IMR-90 (cell line): ENCODE measurements at regions not wholly inside any gene's neighbourhood (a gene's known extent, or its start where the extent isn't known, plus 50 kb on each side); places are given as distances from the start of the nearest gene placed in this dataset.

Experiments
- ATAC-seq: fragments of 200-7000 bp; cut with Tn5 transposase; 2 replicates; pipeline ENCODE4 v1.9.1; 2020; ENCODE audit warnings: low read depth, mild to moderate bottlenecking, moderate library complexity
- BruUV-seq: library from RNA; stranded (reverse); fragments of 400-500 nt; replicated peaks from 2 replicates; lab custom pipeline; 2021; lab: Mats Ljungman, UMichigan
- CTCF ChIA-PET: fragments of 300-600 bp; formaldehyde crosslinking; extraction: SDS; loops from one replicate; lab custom pipeline; 2021; ENCODE audit warnings: antibody characterized with exemption; lab: Yijun Ruan, JAX
- POLR2A ChIA-PET: fragments of 300-600 bp; sonication (Branson Sonifier 250); formaldehyde crosslinking; loops from one replicate; lab custom pipeline; 2022; ENCODE audit warnings: antibody characterized with exemption; ENCODE audit not compliant: unreplicated experiment; lab: Charles Lee
- DNase-seq: peaks from one replicate; pipeline ENCODE4 v3.0.0; 2013
- H2AFZ ChIP-seq: replicated peaks from 2 replicates; pipeline ENCODE3; 2013; ENCODE audit warnings: low read length, mild to moderate bottlenecking; ENCODE audit not compliant: poor library complexity
- H2AK5ac ChIP-seq: 2 replicates; pipeline ENCODE4 v1.6.1; 2013; ENCODE audit warnings: low read depth, low read length, inconsistent platforms
- H2AK9ac ChIP-seq: replicated peaks from 2 replicates; pipeline ENCODE3; 2013; ENCODE audit warnings: mild to moderate bottlenecking, low read depth, low read length, moderate library complexity; ENCODE audit not compliant: poor library complexity
- H2BK120ac ChIP-seq: 2 replicates; pipeline ENCODE4 v1.6.1; 2013; ENCODE audit warnings: low read depth, low read length, inconsistent platforms
- H2BK15ac ChIP-seq: 3 replicates; pipeline ENCODE4 v1.6.1; 2013; ENCODE audit warnings: low read depth, low read length, inconsistent platforms
- H2BK20ac ChIP-seq: 2 replicates; pipeline ENCODE4 v1.6.1; 2013; ENCODE audit warnings: low read depth, mild to moderate bottlenecking, inconsistent platforms, low read length, moderate library complexity
- H2BK5ac ChIP-seq: 2 replicates; pipeline ENCODE4 v1.6.1; 2013; ENCODE audit warnings: mild to moderate bottlenecking, low read depth, low read length, inconsistent platforms; ENCODE audit not compliant: poor library complexity, severe bottlenecking
- H3K14ac ChIP-seq: replicated peaks from 2 replicates; pipeline ENCODE4 v1.6.1; 2013; ENCODE audit warnings: low read depth, low read length, inconsistent platforms
- H3K18ac ChIP-seq: 2 replicates; pipeline ENCODE4 v1.6.1; 2013; ENCODE audit warnings: low read depth, low read length, control low read depth
- H3K23ac ChIP-seq: 2 replicates; pipeline ENCODE4 v1.6.1; 2013; ENCODE audit warnings: low read depth, low read length, inconsistent platforms
- H3K27ac ChIP-seq: 2 replicates; pipeline ENCODE4 v1.5.1; 2013; ENCODE audit warnings: mild to moderate bottlenecking, control low read depth, low read length; ENCODE audit not compliant: insufficient read depth
- H3K27me3 ChIP-seq: 2 replicates; pipeline ENCODE4 v1.6.1; 2013; ENCODE audit warnings: low read length; ENCODE audit not compliant: control insufficient read depth, insufficient read depth
- H3K36me3 ChIP-seq: 2 replicates; pipeline ENCODE4 v1.6.1; 2013; ENCODE audit warnings: low read length, mixed read lengths; ENCODE audit not compliant: control insufficient read depth, insufficient read depth
- H3K4ac ChIP-seq: 2 replicates; pipeline ENCODE4 v1.6.1; 2013; ENCODE audit warnings: low read depth, low read length, inconsistent platforms
- H3K4me1 ChIP-seq: 2 replicates; pipeline ENCODE4 v1.6.1; 2013; ENCODE audit warnings: low read length, mixed read lengths; ENCODE audit not compliant: control insufficient read depth, insufficient read depth
- H3K4me2 ChIP-seq: 2 replicates; pipeline ENCODE4 v1.6.1; 2013; ENCODE audit warnings: low read depth, mild to moderate bottlenecking, control low read depth, low read length, moderate library complexity
- H3K4me3 ChIP-seq: 2 replicates; pipeline ENCODE4 v1.5.1; 2013; ENCODE audit warnings: low read depth, mild to moderate bottlenecking, control low read depth, low read length, moderate library complexity; ENCODE audit not compliant: insufficient read depth
- H3K56ac ChIP-seq: 2 replicates; pipeline ENCODE4 v1.6.1; 2013; ENCODE audit warnings: low read length, inconsistent platforms; ENCODE audit not compliant: insufficient read depth; ENCODE audit errors: extremely low read depth
- H3K79me1 ChIP-seq, 2 experiments: 2 replicates each; pipeline ENCODE4 v1.6.1; 2013; ENCODE audit warnings: low read length in 2 of 2, inconsistent platforms in 1 of 2, low read depth in 1 of 2
- H3K9ac ChIP-seq: 2 replicates; pipeline ENCODE4 v1.6.1; 2013; ENCODE audit warnings: low read depth, low read length, control low read depth
- H3K9me1 ChIP-seq: 2 replicates; pipeline ENCODE4 v1.6.1; 2013; ENCODE audit warnings: low read length, inconsistent platforms; ENCODE audit not compliant: insufficient read depth
- H3K9me3 ChIP-seq: 2 replicates; pipeline ENCODE4 v1.6.1; 2013; ENCODE audit warnings: low read length; ENCODE audit not compliant: control insufficient read depth, insufficient read depth
- H4K20me1 ChIP-seq: 2 replicates; pipeline ENCODE4 v1.6.1; 2013; ENCODE audit warnings: low read length, inconsistent platforms; ENCODE audit not compliant: insufficient read depth
- H4K5ac ChIP-seq: 2 replicates; pipeline ENCODE4 v1.6.1; 2013; ENCODE audit warnings: mild to moderate bottlenecking, low read depth, low read length, control low read depth
- H4K8ac ChIP-seq, 2 experiments: 2 replicates each; pipeline ENCODE4 v1.6.1; 2013; ENCODE audit warnings: low read depth in 2 of 2, low read length in 2 of 2, control low read depth in 1 of 2, inconsistent platforms in 1 of 2
- H4K91ac ChIP-seq: 2 replicates; pipeline ENCODE4 v1.6.1; 2013; ENCODE audit warnings: low read depth, low read length, inconsistent platforms; ENCODE audit not compliant: insufficient read depth
- BHLHE40 ChIP-seq: fragments of 150-350 bp; IDR thresholded peaks from 2 replicates; pipeline ENCODE4 v1.6.1; 2016; ENCODE audit warnings: mild to moderate bottlenecking, low read depth, low read length
- CEBPB ChIP-seq: IDR thresholded peaks from 2 replicates; pipeline ENCODE4 v1.6.1; 2012; ENCODE audit warnings: low read depth, low read length, improper control_type of control experiment
- CHD1 ChIP-seq: IDR thresholded peaks from 2 replicates; pipeline ENCODE4 v1.6.1; 2012; ENCODE audit warnings: low read depth, low read length, improper control_type of control experiment
- CTCF ChIP-seq: conservative IDR thresholded peaks from 2 replicates; pipeline ENCODE4 v1.5.1; 2012; ENCODE audit warnings: mild to moderate bottlenecking, low read depth, low read length, improper control_type of control experiment
- ELK1 ChIP-seq: fragments of 150-350 bp; IDR thresholded peaks from 2 replicates; pipeline ENCODE4 v1.6.1; 2016; ENCODE audit warnings: low read depth, mild to moderate bottlenecking, low read length, moderate library complexity, borderline replicate concordance
- FOS ChIP-seq: fragments of 150-350 bp; IDR thresholded peaks from 2 replicates; pipeline ENCODE4 v1.6.1; 2016; ENCODE audit warnings: low read depth, low read length
- MAFK ChIP-seq: IDR thresholded peaks from 2 replicates; pipeline ENCODE4 v1.6.1; 2012; ENCODE audit warnings: low read depth, low read length, improper control_type of control experiment
- MAZ ChIP-seq: IDR thresholded peaks from 2 replicates; pipeline ENCODE4 v1.6.1; 2012; ENCODE audit warnings: low read depth, mild to moderate bottlenecking, low read length, improper control_type of control experiment, moderate library complexity, borderline replicate concordance
- MXI1 ChIP-seq: IDR thresholded peaks from 2 replicates; pipeline ENCODE4 v1.6.1; 2012; ENCODE audit warnings: low read depth, mild to moderate bottlenecking, low read length, moderate library complexity, borderline replicate concordance
- NFE2L2 ChIP-seq: fragments of 150-350 bp; IDR thresholded peaks from 2 replicates; pipeline ENCODE4 v1.6.1; 2016; ENCODE audit warnings: low read depth, mild to moderate bottlenecking, low read length
- POLR2A ChIP-seq: IDR thresholded peaks from 2 replicates; pipeline ENCODE4 v1.6.1; 2012; ENCODE audit warnings: mild to moderate bottlenecking, low read depth, low read length
- RAD21 ChIP-seq: IDR thresholded peaks from 2 replicates; pipeline ENCODE4 v1.6.1; 2012; ENCODE audit warnings: low read length, improper control_type of control experiment
- RCOR1 ChIP-seq: IDR thresholded peaks from 2 replicates; pipeline ENCODE4 v1.6.1; 2012; ENCODE audit warnings: mild to moderate bottlenecking, low read length, improper control_type of control experiment; ENCODE audit not compliant: insufficient replicate concordance
- RFX5 ChIP-seq: IDR thresholded peaks from 2 replicates; pipeline ENCODE4 v1.8.0; 2012; ENCODE audit warnings: low read depth, mild to moderate bottlenecking, low read length, moderate library complexity
- SMC3 ChIP-seq: fragments of 150-350 bp; IDR thresholded peaks from 2 replicates; pipeline ENCODE4 v1.6.1; 2016; ENCODE audit warnings: low read depth, mild to moderate bottlenecking, antibody characterized with exemption, low read length, moderate library complexity
- WGBS, 2 experiments: methylation state at CpG; one replicate each; pipeline versions ENCODE4 v1.1.5 to v1.1.7; 2013; ENCODE audit warnings: missing lambda C conversion rate in 2 of 2; ENCODE audit not compliant: insufficient read length in 1 of 2; ENCODE audit errors: extremely low coverage in 2 of 2; 5-methylcytosine and 5-hydroxymethylcytosine counted together
- dilution Hi-C: fragments of 300-500 bp; cut with HindIII; formaldehyde crosslinking; loops from one replicate; pipeline ENCODE4 v1.14.3; 2018; ENCODE audit warnings: low sequenced_read_pairs; ENCODE audit not compliant: unreplicated experiment
- in situ Hi-C: fragments of 300-500 bp; cut with MboI; formaldehyde crosslinking; loops from 3 replicates; pipeline ENCODE4 v1.14.3; 2019; ENCODE audit warnings: low sequenced_read_pairs, inconsistent platforms, mixed read lengths
- intact Hi-C: fragments of 100-400 bp; cut with micrococcal nuclease; formaldehyde crosslinking; loops from 2 replicates; pipeline ENCODE4 v1.10.0; 2022
- TF ChIP-seq, protein P1 (sequence below): fragments of 150-350 bp; IDR thresholded peaks from 2 replicates; pipeline ENCODE4 v1.6.1; 2017; ENCODE audit warnings: mild to moderate bottlenecking, antibody characterized with exemption, low read length, low read depth

DNA sequence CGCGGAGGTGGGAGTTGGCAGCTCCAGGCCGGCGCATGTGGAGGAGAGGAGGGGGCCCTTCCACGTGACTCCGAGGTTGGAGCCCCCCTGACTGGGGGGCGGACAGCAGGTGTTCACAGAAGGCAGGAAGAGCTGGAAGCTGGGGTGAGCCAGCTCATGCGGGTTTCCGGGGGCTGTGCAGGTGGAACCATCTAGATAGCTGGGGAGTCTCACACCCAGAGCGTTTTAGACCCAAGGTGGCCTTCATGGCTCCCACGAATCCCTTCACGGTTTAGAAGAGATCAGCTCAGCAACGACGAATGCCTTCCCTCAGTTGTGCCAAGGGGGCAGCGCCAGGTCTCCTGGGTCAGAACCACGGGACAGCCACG lies 740.5 kb upstream of the SALL3 start:
- H3K56ac ChIP-seq = no peak overlapping the region
- intact Hi-C loops (no loop called here), dilution Hi-C loops (no loop called here), in situ Hi-C loops (no loop called here)
- no peak for ATAC-seq
- H4K20me1 ChIP-seq = no peaks in the 10 kb centered on the region
- no peaks in the 10 kb centered on the region for H3K36me3 ChIP-seq
- H3K23ac ChIP-seq = no peak overlapping the region
- no peaks in the 10 kb centered on the region for H3K9me1 ChIP-seq
- no peak overlapping the region for H4K5ac ChIP-seq
- no peak overlapping the region for H2BK5ac ChIP-seq
- no peak overlapping the region for H3K4me2 ChIP-seq
- H4K91ac ChIP-seq = no peak overlapping the region
- H2AK5ac ChIP-seq = no peak overlapping the region
- no TSS peak for BruUV-seq
- H2BK20ac ChIP-seq = no peak overlapping the region
- H2BK15ac ChIP-seq = no peak overlapping the region
- POLR2A ChIA-PET = no interaction called here
- H3K18ac ChIP-seq = no peak overlapping the region
- CTCF ChIA-PET = no interaction called here
- TF ChIP-seq CHD1 (no peak), ELK1 (no peak), FOS (no peak), MAFK (no peak), RAD21 (no peak), MXI1 (no peak), NFE2L2 (no peak), BHLHE40 (no peak), MAZ (no peak), CTCF (no peak), RFX5 (no peak), POLR2A (no peak), CEBPB (no peak), SMC3 (no peak), RCOR1 (no peak)
- TF ChIP-seq, protein P1, sequence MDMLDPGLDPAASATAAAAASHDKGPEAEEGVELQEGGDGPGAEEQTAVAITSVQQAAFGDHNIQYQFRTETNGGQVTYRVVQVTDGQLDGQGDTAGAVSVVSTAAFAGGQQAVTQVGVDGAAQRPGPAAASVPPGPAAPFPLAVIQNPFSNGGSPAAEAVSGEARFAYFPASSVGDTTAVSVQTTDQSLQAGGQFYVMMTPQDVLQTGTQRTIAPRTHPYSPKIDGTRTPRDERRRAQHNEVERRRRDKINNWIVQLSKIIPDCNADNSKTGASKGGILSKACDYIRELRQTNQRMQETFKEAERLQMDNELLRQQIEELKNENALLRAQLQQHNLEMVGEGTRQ = no peak
- no peak overlapping the region for H2AK9ac ChIP-seq
- peaks cover 28% of the 10 kb centered on the region for H3K9me3 ChIP-seq
- no peaks in the 10 kb centered on the region for H3K79me1 ChIP-seq
- 92% methylated on average over 2 of the region's 17 CpGs; no CpG with 5 or more reads in 1 of the 2 experiments for WGBS, 2 experiments
- no peak for DNase-seq
- H3K9ac ChIP-seq = no peak overlapping the region
- H2AFZ ChIP-seq = no peak overlapping the region
- H3K4me1 ChIP-seq = no peaks in the 10 kb centered on the region
- H3K27me3 ChIP-seq = no peaks in the 10 kb centered on the region
- no peak overlapping the region for H3K4me3 ChIP-seq
- no peak overlapping the region for H3K27ac ChIP-seq
- no peak overlapping the region for H4K8ac ChIP-seq
- no peak overlapping the region for H3K14ac ChIP-seq
- H3K4ac ChIP-seq = no peak overlapping the region
- H2BK120ac ChIP-seq = no peak overlapping the region
